SJCRH30 (cell line): ENCODE measurements at regions not wholly inside any gene's neighbourhood (a gene's known extent, or its start where the extent isn't known, plus 50 kb on each side); places are given as distances from the start of the nearest gene placed in this dataset.

ENCODE experiments used
- DNase-seq, 2 experiments: peaks; one replicate each; pipeline ENCODE4 v3.0.0-alpha.2; 2015 to 2020
- H3K27ac ChIP-seq: fragments of 250-450 bp; sonication (Bioruptor Pico); 2 replicates; pipeline ENCODE4 v1.5.1; 2020; ENCODE audit warnings: mild to moderate bottlenecking, moderate library complexity
- H3K27me3 ChIP-seq: fragments of 250-450 bp; sonication (Bioruptor Pico); 2 replicates; pipeline ENCODE4 v1.5.1; 2020; ENCODE audit warnings: mild to moderate bottlenecking, moderate library complexity
- H3K36me3 ChIP-seq: fragments of 250-450 bp; sonication (Bioruptor Pico); 2 replicates; pipeline ENCODE4 v1.5.1; 2020; ENCODE audit warnings: mild to moderate bottlenecking, moderate library complexity
- H3K4me1 ChIP-seq: fragments of 250-450 bp; sonication (Bioruptor Pico); 2 replicates; pipeline ENCODE4 v1.5.1; 2020; ENCODE audit warnings: mild to moderate bottlenecking, moderate library complexity
- H3K4me3 ChIP-seq: fragments of 250-450 bp; sonication (Bioruptor Pico); 2 replicates; pipeline ENCODE4 v1.5.1; 2020; ENCODE audit warnings: mild to moderate bottlenecking, moderate library complexity
- H3K9me3 ChIP-seq: fragments of 250-450 bp; sonication (Bioruptor Pico); replicated peaks from 2 replicates; pipeline ENCODE4 v1.5.1; 2020; ENCODE audit warnings: mild to moderate bottlenecking, moderate library complexity

DNA sequence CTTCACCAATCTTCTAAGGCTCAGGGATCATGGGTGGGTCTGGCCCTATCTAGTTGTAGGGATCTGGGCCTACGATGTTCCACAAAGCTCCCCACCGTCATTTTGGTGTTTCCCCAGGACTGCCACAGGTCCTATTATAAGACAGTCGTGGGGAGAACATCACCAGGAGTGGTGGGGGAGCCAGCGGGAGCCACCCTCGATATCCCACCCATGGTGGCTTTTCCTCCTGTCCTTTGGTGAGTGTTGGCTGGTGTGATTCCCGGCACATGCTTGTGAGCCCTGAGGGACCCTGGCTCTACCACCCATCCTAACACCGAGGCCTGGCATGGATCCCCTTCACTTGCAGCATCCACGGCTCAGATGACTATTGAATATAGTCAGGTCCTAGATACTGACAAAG lies 247.4 kb downstream of the ACTR3B start:
- DNase-seq = no peak
- Histone ChIP-seq H3K4me1 (no peaks in the 10 kb centered on the region), H3K36me3 (no peaks in the 10 kb centered on the region), H3K27me3 (peaks cover 22% of the 10 kb centered on the region; the same call in 1 of the 2 replicates), H3K27ac (no peak overlapping the region), H3K4me3 (no peak overlapping the region), H3K9me3 (no peaks in the 10 kb centered on the region)

DNA sequence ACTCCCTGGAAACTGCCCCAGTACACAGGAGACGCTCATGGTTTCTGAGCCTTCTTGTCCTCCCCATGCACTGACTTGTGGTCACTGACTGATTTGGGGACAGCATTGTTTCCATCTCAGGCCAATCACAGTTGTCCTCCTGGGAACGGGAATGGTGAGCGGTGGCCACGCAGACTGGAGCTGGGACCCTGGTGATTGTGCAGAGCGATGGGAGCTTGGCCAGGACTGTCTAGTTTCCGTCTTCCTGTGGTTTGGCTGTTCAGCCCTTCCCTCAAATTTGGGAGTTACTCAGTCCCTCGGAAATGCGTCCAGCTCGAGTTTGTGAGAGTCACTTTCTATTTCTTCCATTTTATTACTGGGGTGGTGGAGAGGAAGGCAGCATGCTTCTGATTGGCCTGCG lies 250.9 kb downstream of the ACTR3B start:
- peaks cover 16% of the 10 kb centered on the region; the same call in 1 of the 2 replicates for H3K27me3 ChIP-seq
- no peaks in the 10 kb centered on the region for H3K9me3 ChIP-seq
- H3K36me3 ChIP-seq = no peaks in the 10 kb centered on the region
- no peak overlapping the region for H3K27ac ChIP-seq
- no peak overlapping the region for H3K4me3 ChIP-seq
- no peak for DNase-seq
- no peaks in the 10 kb centered on the region for H3K4me1 ChIP-seq

DNA sequence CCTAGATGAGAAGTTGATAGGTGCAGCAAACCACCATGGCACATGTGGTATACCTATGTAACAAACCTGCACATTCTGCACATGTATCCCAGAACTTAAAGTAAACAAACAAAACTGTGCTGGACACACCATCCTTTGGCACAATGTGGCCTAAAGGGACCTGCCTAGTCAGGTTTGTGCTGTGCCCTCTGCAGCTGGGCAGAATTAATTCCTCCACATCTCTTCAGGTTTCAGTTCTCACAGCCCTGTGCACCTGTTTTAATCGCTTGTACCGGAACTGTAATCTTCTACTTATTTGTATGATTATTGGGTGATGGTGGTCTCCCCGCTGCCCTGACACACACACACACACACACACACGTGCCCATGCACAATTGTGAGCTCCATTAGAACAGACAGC lies 252.7 kb downstream of the ACTR3B start:
- Histone ChIP-seq H3K27ac (no peak overlapping the region), H3K36me3 (no peaks in the 10 kb centered on the region), H3K9me3 (no peaks in the 10 kb centered on the region), H3K27me3 (peaks cover 14% of the 10 kb centered on the region; the same call in 1 of the 2 replicates), H3K4me1 (no peaks in the 10 kb centered on the region), H3K4me3 (no peak overlapping the region)
- DNase-seq = no peak

DNA sequence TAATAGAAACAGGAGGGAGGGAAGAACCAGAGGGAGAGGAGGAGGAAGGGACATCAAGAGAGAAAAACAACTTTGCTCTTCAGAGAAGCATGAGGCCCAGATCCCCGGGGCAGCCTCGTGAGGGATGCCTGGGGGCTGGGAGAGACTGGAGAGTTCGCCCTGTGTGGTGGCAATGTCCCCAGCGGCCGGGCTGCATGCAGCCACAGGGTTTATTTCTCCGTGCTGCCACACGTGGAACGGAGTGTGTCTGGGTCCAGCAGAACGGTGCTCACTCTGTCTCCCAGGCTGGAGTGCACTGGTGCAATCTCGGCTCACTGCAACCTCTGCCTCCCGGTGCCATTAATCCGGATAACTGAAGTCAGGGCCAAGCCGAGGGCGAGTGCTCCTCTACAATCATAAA lies 257.7 kb downstream of the ACTR3B start:
- peaks cover 21% of the 10 kb centered on the region; the same call in 1 of the 2 replicates for H3K27me3 ChIP-seq
- no peaks in the 10 kb centered on the region for H3K36me3 ChIP-seq
- H3K9me3 ChIP-seq = no peaks in the 10 kb centered on the region
- no peaks in the 10 kb centered on the region for H3K4me1 ChIP-seq
- DNase-seq = no peak
- H3K27ac ChIP-seq = no peak overlapping the region
- no peak overlapping the region for H3K4me3 ChIP-seq

DNA sequence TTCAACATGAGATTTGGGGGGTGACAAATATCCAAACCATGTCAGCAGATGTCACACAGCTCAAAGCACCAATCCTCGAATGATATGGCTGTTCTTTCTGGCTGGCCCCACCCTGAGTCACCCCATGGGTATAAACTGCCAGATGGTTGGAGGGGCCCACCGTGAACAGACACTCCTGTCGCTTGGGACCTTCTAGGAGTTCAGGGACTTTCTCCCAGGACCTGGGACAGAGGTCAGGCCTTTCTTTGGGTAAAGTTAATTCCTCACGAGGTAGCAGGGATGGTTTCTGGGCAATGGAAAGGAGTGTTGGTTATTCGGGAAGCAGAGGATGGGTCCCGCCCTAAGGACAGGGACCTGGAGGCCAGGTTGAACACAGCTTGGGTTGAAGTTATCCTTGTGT lies 262.0 kb downstream of the ACTR3B start:
- no peaks in the 10 kb centered on the region for H3K9me3 ChIP-seq
- H3K27me3 ChIP-seq = peaks cover 37% of the 10 kb centered on the region
- no peak overlapping the region for H3K4me3 ChIP-seq
- H3K4me1 ChIP-seq = no peaks in the 10 kb centered on the region
- no peak overlapping the region for H3K27ac ChIP-seq
- H3K36me3 ChIP-seq = no peaks in the 10 kb centered on the region
- DNase-seq = no peak

DNA sequence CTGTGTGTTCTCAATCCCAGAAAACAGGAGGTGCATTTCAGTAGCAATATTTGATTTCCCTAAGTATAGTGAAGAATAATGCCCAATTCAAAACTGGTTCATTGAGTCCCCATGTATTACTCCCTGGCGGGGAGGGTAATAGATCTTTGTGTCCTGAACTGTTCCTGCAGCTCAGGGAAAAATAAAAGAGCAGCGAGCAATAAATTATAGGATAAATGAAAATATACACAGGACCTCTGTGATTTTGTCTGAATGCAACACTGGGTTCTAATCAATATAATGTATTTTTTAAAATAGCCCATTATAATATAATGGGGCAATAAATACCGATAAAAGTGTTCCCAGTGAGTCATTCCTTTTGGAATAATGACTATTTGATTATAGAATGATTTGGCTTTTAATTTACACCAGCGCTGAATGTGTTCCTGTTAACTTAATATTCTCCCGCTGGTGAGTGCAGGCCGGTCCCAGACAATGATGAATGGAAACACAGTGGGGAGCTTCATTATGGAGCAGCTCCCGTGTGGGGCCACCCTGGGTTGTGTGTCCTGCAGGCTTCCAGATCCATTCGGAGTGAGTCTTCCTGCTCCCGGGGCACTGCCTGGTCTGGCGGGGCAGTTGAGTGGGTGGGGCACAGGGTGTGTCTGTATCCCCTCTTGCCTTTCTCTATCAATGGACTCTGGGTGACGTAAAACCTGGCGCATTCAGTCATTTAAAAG lies 263.1 kb downstream of the ACTR3B start:
- H3K4me1 ChIP-seq = no peaks in the 10 kb centered on the region
- H3K9me3 ChIP-seq = no peaks in the 10 kb centered on the region
- H3K36me3 ChIP-seq = no peaks in the 10 kb centered on the region
- no peak overlapping the region for H3K27ac ChIP-seq
- no peak overlapping the region for H3K4me3 ChIP-seq
- no peak for DNase-seq
- H3K27me3 ChIP-seq = peaks cover 37% of the 10 kb centered on the region

DNA sequence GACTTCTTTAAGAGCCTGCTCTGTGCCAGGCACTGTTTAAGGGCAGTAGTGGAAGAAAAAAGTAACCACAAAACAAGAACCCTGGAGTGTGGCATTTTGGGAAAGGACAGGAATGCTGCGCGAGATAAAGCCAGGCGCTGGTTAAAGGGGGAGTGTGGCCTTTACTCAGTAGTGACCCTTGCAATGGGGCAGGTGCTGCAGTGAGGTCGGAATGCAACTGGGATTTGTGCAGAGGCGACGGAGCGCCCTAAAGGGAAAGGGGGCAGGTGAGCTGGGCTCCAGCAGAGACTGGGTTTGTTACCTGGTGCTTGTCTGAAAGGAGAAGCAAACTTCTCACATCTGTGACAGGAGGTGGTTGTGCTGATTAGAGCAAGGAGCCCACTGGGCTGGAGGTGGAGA lies 263.6 kb downstream of the ACTR3B start:
- Histone ChIP-seq H3K9me3 (no peaks in the 10 kb centered on the region), H3K4me1 (no peaks in the 10 kb centered on the region), H3K4me3 (no peak overlapping the region), H3K27me3 (peaks cover 35% of the 10 kb centered on the region), H3K27ac (no peak overlapping the region), H3K36me3 (no peaks in the 10 kb centered on the region)
- no peak for DNase-seq

DNA sequence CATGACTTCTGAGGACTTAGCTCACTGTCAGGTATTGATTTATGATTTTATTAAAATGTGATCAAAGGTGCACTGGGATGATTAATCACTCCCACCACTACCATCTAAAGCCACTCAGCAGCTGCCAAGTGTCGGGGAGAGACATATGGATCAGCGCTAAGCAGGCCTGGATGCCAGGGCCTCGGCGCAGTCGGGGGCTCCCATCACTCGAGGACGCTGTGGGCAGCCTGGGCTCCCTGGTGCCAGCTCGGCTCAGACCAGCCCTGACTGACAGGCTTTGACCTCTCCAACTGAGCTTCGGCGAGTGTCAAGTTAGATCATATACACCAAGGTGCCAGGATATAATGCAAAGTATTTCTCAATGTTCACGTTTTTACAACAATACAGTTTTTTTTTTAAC lies 267.7 kb downstream of the ACTR3B start:
- no peaks in the 10 kb centered on the region for H3K36me3 ChIP-seq
- no peak overlapping the region for H3K4me3 ChIP-seq
- no peaks in the 10 kb centered on the region for H3K4me1 ChIP-seq
- peaks cover 31% of the 10 kb centered on the region for H3K27me3 ChIP-seq
- no peak for DNase-seq
- no peaks in the 10 kb centered on the region for H3K9me3 ChIP-seq
- H3K27ac ChIP-seq = no peak overlapping the region

DNA sequence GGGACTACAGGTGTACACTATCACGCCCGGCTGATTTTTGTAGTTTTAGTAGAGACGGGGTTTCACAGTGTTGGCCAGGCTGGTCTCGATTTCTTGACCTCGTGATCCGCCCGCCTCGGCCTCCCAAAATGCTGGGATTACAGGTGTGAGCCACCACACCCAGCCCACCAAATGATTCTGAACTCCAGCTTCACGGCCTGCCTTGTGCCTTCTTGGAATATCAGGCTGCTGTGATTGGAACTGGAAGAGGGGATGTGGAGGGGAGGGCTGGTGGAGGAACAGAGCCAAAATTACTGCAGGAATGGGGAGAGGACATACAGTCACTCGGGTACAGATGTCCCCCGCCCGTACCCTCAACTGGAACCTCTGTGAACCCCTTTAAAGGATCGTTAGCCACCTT lies 268.4 kb downstream of the ACTR3B start:
- no peaks in the 10 kb centered on the region for H3K4me1 ChIP-seq
- no peak overlapping the region for H3K27ac ChIP-seq
- no peaks in the 10 kb centered on the region for H3K36me3 ChIP-seq
- no peak for DNase-seq
- peaks cover 24% of the 10 kb centered on the region for H3K27me3 ChIP-seq
- H3K9me3 ChIP-seq = no peaks in the 10 kb centered on the region
- no peak overlapping the region for H3K4me3 ChIP-seq

DNA sequence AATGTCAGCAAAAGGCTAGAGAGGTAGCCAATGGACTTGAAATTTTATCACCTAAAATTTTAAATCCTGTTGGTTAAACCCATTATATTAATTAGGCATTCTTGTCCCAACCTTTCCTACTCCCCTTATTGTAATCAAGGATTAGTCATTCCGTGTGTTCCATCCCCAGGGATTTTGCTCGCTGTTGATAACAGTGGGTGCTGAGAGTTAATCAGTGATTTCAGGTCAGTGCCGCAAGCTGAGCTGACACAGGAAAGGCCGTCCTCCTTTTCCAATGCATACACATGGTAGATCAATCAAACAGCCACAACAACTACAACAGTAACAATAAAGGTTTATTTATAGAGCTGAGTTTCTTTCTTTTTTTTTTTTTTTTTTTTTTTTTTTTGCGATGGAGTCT lies 271.4 kb downstream of the ACTR3B start:
- no peaks in the 10 kb centered on the region for H3K4me1 ChIP-seq
- no peaks in the 10 kb centered on the region for H3K36me3 ChIP-seq
- H3K9me3 ChIP-seq = no peaks in the 10 kb centered on the region
- no peak overlapping the region for H3K4me3 ChIP-seq
- DNase-seq = no peak
- no peak overlapping the region for H3K27ac ChIP-seq
- H3K27me3 ChIP-seq = peaks cover 23% of the 10 kb centered on the region; the same call in 1 of the 2 replicates

DNA sequence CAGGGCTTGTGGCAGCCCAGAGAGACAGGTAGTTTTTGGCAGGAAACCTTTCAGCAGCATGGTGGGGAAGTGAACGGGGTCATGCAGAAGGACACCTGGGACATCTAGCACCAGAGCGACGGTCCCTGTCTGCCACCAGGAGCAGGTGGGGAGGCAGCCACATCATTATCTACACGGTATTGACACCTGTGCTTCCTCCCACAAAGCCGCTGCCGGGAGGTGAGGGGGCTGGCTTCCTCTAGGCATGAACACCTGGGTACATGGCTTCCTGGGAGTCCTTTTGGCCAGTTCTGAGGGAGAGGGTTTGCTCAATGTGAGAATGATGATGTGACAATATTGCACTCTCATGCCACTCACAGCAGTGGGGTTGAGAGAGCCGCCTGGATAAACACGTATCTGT lies 275.2 kb downstream of the ACTR3B start:
- Histone ChIP-seq H3K27ac (no peak overlapping the region), H3K4me1 (no peaks in the 10 kb centered on the region), H3K36me3 (no peaks in the 10 kb centered on the region), H3K27me3 (0 out of 2 replicates have a peak, but pooled peaks cover 3% of the 10 kb centered on the region), H3K4me3 (no peak overlapping the region), H3K9me3 (no peaks in the 10 kb centered on the region)
- no peak for DNase-seq

DNA sequence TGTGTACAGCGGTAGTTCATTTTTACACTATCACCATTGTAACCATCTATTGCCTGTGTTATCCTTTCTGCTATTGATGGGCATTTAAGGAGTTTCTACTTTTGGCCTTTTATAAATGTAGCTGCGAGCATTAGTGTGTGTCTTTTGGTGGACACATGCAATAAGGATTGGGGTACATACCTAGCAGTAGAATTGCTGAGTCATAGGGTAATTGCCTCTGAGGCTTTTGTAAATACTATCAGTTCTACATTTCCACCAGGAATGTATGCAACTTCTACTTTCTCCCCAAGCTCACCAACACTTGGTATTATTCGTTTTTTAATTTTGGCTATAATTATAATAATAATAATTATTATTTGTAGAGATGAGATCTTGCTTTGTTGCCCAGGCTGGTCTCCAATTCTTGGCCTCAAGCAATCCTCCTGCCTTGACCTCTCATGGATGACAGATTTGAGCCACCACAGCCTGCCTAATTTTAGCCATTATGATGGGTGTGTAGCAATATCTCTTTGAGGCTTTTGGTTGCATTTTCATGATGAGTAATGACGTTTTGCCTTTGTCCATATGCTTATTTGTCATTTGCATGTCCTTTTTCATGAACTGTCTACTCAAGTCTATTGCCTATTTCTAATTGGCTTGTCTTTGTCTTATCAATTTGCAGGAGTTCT lies 277.0 kb downstream of the ACTR3B start:
- no peak for DNase-seq
- H3K27me3 ChIP-seq = 0 out of 2 replicates have a peak, but pooled peaks cover 3% of the 10 kb centered on the region
- H3K4me1 ChIP-seq = no peaks in the 10 kb centered on the region
- no peaks in the 10 kb centered on the region for H3K36me3 ChIP-seq
- H3K9me3 ChIP-seq = no peaks in the 10 kb centered on the region
- no peak overlapping the region for H3K4me3 ChIP-seq
- no peak overlapping the region for H3K27ac ChIP-seq

DNA sequence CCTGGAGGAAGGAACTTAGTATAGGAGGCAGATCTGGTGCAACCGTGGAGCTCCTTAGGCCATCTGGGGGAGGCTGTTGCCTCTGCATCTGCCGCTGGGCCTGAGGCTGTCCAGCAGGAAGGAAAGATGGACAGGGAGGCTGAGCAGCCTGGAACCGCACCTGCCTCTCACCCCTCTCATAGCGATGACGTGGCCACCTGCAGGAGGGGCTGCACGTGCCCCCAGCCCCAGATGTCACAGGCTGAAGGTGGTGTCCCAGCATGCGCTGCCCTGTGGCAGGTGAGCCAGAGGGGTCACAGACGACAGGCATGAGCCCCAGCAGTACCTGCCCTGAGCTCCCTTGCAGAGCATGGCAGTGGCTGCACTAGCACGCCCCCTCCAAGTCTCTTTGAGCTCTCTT lies 283.9 kb downstream of the ACTR3B start:
- DNase-seq = no peak

DNA sequence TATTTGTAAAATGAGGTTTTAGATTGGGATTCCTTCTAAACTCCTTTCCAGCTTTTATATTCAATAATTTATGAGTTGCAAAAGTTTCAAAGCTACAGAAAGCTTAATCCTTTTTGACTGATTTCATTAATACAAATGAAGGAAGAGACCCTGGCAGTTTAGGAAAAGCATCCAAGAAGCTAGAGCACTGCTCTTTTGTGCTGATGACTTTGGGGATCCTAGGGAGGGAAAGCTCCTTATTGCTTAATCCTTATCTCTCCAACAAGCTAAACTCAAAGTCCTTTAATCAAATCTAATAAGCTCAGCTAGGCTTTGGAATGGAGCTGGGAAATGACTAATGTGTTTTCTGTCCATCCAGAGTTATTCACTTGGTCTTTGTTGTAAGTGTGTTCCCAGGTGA lies 285.4 kb downstream of the ACTR3B start:
- H3K27ac ChIP-seq = no peak overlapping the region
- H3K36me3 ChIP-seq = no peaks in the 10 kb centered on the region
- H3K4me3 ChIP-seq = no peak overlapping the region
- peaks cover 16% of the 10 kb centered on the region for H3K27me3 ChIP-seq
- H3K9me3 ChIP-seq = no peaks in the 10 kb centered on the region
- no peaks in the 10 kb centered on the region for H3K4me1 ChIP-seq
- DNase-seq = no peak

More for the DNA sequence above, 283.9 kb downstream of the ACTR3B start:
- no peaks in the 10 kb centered on the region for H3K9me3 ChIP-seq
- H3K27me3 ChIP-seq = peaks cover 16% of the 10 kb centered on the region
- no peak overlapping the region for H3K27ac ChIP-seq
- no peak overlapping the region for H3K4me3 ChIP-seq
- H3K4me1 ChIP-seq = no peaks in the 10 kb centered on the region
- no peaks in the 10 kb centered on the region for H3K36me3 ChIP-seq

DNA sequence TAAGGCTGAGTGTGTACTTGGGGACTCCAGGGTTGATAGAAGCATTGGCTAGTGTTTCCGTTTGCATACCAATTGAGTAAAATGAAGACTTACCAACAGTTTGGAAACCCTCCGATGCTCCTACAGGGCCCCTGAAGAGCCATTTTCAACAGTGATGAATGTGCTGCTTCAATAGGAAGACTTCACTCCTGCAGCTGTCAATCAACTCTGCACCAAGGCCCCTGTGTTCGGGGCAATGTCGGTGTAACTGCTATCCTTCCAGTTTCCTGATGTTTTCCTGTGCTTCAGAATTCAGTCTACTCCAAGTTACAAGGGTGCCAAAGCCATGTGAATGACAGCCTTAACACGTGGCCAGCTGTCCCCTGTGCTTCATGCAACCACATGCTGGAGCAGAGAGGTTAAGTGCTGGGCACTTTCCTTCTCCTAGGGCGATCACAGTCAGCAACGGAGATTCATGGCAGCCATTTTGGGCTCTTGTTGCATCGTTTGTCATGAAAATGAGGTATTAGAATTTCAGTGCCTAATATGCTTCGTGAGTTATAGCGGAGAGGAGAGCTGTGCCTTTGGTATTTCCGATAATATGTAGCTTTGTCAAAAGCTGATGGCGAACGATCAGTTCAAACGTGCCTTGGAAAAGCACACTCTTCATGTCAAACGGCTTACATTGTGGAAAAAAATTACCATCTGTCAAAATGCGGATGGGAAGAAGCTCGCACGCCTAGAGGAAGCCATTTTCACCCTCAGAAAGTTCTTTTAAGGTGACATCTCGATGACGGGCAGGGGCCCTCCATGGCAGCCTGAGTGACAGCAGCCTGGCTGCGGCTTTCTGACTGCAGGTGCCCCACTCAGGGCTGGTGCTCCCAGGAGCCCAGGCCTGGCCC lies 287.8 kb downstream of the ACTR3B start:
- Histone ChIP-seq H3K27me3 (peaks cover 21% of the 10 kb centered on the region), H3K36me3 (no peaks in the 10 kb centered on the region), H3K9me3 (no peaks in the 10 kb centered on the region), H3K27ac (no peak overlapping the region), H3K4me1 (no peaks in the 10 kb centered on the region), H3K4me3 (no peak overlapping the region)
- DNase-seq = no peak
